ENCODE measurements at regions not wholly inside any gene's neighbourhood (a gene's known extent, or its start where the extent isn't known, plus 50 kb on each side); places are given as distances from the start of the nearest gene placed in this dataset.

- no peak for DNase-seq
Observed at GRCh38 chr5:60369391-60369790, 330.6 kb downstream of the DEPDC1B start.

- no peak for DNase-seq
Observed at GRCh38 chr5:60368100-60368499, 331.9 kb downstream of the DEPDC1B start.

- no peak for DNase-seq
Observed at GRCh38 chr5:60366489-60366888, 333.5 kb downstream of the DEPDC1B start.

GRCh38 chr5:60365001-60365400 lies 335.0 kb downstream of the DEPDC1B start:
- DNase-seq = no peak

- DNase-seq = no peak
Observed at GRCh38 chr5:60362158-60362557, 337.8 kb downstream of the DEPDC1B start.

- DNase-seq = no peak
Observed at GRCh38 chr5:60360355-60360754, 339.6 kb downstream of the DEPDC1B start.

GRCh38 chr5:60357302-60357701 lies 342.7 kb downstream of the DEPDC1B start:
- no peak for DNase-seq

GRCh38 chr5:60356745-60357144 lies 343.2 kb downstream of the DEPDC1B start:
- DNase-seq = no peak

- no peak for DNase-seq
Observed at GRCh38 chr5:60355181-60355580, 344.8 kb downstream of the DEPDC1B start.

- no peak for DNase-seq
Observed at GRCh38 chr5:60354311-60354710, 345.7 kb downstream of the DEPDC1B start.

- DNase-seq = no peak
Observed at GRCh38 chr5:60352992-60353599, 346.9 kb downstream of the DEPDC1B start.

GRCh38 chr5:60350794-60351193 lies 349.2 kb downstream of the DEPDC1B start:
- DNase-seq = no peak

- no peak for DNase-seq
Observed at GRCh38 chr5:60349891-60350415, 350.0 kb downstream of the DEPDC1B start.

- no peak for DNase-seq
Observed at GRCh38 chr5:60346393-60346792, 353.6 kb downstream of the DEPDC1B start.

GRCh38 chr5:60343102-60343501 lies 356.9 kb downstream of the DEPDC1B start:
- DNase-seq = no peak

- no peak for DNase-seq
Observed at GRCh38 chr5:60340965-60341471, 358.9 kb downstream of the DEPDC1B start.

- no peak for DNase-seq
Observed at GRCh38 chr5:60340326-60340725, 359.6 kb downstream of the DEPDC1B start.

GRCh38 chr5:60339691-60340201 lies 360.2 kb downstream of the DEPDC1B start:
- DNase-seq = no peak

GRCh38 chr5:60338846-60339245 lies 361.1 kb downstream of the DEPDC1B start:
- DNase-seq = no peak

- DNase-seq = no peak
Observed at GRCh38 chr5:60336491-60336890, 363.5 kb downstream of the DEPDC1B start.

GRCh38 chr5:60335913-60336312 lies 364.1 kb downstream of the DEPDC1B start:
- no peak for DNase-seq

- DNase-seq = no peak
Observed at GRCh38 chr5:60334281-60334713, 365.7 kb downstream of the DEPDC1B start.

- DNase-seq = no peak
Observed at GRCh38 chr5:60333005-60333571, 366.9 kb downstream of the DEPDC1B start.

GRCh38 chr5:60332244-60333004 lies 367.5 kb downstream of the DEPDC1B start:
- DNase-seq = no peak

Data from NCI-H146 (cell line).